Retinal pigment epithelial cell (primary cell): ENCODE measurements at regions not wholly inside any gene's neighbourhood (a gene's known extent, or its start where the extent isn't known, plus 50 kb on each side); places are given as distances from the start of the nearest gene placed in this dataset.

Experiments used
- DNase-seq: peaks from one replicate; pipeline ENCODE4 v3.0.0-alpha.2; 2010; ENCODE audit warnings: low read depth
- H3K4me3 ChIP-seq: 2 replicates; pipeline ENCODE4 v1.5.1; 2011; ENCODE audit warnings: mild to moderate bottlenecking, low read length, control low read depth, moderate library complexity
- TF ChIP-seq, protein P1 (sequence below): conservative IDR thresholded peaks from 2 replicates; pipeline ENCODE4 v1.5.1; 2011; ENCODE audit warnings: low read depth, low read length, control low read depth, inconsistent platforms

DNA sequence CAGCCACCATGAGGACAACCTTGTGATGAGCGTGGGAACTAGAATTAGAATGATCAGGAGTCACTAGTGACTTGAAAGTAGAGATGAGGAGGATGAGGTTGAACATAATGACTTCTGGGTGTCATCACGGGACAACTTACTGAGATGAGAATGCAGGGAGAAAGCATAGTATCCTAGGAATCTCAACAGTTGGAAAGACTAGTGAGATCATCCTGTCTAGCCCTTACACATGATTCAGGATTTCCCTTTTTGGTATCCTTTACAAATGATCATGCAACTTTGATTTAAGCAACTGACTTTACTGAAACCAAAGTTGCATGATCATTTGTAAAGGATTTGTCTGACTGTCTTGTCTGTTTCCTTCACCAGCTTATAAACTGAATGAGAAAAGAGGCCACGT is 51.8 kb upstream of the HIF1A start:
- H3K4me3 ChIP-seq, result no peak overlapping the region
- TF ChIP-seq, protein P1, sequence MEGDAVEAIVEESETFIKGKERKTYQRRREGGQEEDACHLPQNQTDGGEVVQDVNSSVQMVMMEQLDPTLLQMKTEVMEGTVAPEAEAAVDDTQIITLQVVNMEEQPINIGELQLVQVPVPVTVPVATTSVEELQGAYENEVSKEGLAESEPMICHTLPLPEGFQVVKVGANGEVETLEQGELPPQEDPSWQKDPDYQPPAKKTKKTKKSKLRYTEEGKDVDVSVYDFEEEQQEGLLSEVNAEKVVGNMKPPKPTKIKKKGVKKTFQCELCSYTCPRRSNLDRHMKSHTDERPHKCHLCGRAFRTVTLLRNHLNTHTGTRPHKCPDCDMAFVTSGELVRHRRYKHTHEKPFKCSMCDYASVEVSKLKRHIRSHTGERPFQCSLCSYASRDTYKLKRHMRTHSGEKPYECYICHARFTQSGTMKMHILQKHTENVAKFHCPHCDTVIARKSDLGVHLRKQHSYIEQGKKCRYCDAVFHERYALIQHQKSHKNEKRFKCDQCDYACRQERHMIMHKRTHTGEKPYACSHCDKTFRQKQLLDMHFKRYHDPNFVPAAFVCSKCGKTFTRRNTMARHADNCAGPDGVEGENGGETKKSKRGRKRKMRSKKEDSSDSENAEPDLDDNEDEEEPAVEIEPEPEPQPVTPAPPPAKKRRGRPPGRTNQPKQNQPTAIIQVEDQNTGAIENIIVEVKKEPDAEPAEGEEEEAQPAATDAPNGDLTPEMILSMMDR, result no peak
- DNase-seq, result no peak

DNA sequence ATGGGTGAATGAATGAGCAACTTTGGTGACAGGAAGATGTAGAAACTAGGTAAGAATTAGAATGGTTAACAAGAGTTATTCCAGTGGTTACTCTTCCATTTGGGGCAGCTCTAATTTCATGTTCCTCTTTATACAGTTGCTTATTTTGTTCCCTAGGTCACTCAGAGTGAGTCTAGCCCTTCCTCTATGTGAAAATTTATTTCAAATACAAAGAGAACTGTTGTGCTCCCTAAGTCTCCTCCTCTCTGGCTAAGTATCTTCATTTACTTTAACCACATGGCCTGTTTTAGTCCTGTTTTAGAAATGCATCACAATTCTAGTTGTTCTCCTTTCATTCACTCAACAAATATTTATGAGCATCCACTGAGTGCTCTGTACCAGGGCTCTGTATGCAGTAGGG is 51.1 kb upstream of the HIF1A start:
- no peak overlapping the region for H3K4me3 ChIP-seq
- no peak for DNase-seq
- TF ChIP-seq, protein P1, result no peak

DNA sequence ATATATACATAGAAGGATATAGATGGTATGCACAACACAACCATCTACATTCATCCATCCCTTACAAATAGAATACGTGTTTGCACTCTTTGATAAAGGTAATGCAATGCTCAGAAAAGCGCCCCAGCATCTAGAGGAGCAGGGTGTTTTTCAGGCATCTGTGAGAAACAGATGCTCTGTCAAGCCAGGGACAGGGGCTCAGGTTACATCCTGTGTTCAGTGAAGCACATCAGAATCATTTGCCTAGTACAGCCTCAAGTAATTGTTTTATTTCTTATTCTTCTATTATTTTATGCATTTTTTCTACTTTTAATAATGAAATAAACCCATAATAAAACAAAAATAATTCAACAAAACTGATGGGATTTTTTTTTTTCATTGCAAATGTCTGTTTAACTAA is 50.5 kb upstream of the HIF1A start:
- DNase-seq, result no peak
- H3K4me3 ChIP-seq, result no peak overlapping the region
- TF ChIP-seq, protein P1, result no peak

DNA sequence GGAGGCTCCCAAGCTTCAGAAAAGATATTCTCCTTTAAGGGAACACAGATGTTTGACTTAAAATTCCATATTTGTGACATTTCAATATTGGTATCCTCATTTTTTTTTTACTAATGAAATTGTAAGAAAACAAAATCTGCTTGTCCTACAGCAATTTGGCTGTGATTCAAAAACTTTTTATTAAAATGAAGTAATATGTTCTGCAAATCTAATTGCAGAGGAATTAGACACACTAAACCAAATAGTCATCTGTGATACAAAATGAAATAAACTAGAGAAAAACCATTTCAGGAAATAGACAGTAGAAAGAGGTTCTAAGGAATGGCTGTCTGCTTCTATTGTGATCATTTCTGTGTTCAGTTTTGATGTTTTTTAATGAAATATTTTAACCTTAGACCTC is 50.1 kb upstream of the HIF1A start:
- TF ChIP-seq, protein P1, result no peak
- H3K4me3 ChIP-seq, result no peak overlapping the region
- DNase-seq, result no peak
